ENCODE measurements at regions not wholly inside any gene's neighbourhood (a gene's known extent, or its start where the extent isn't known, plus 50 kb on each side); places are given as distances from the start of the nearest gene placed in this dataset.
A peak's percentile ranks its signal among the peaks of the same experiment; 100 is the strongest.
"Not testable (repeated sequence)": the region's sequence is repeated elsewhere in the genome, so short reads cannot be mapped to it uniquely, and the experiment has no call there.

- TF ChIP-seq CTCF (IDR thresholded peaks at IDR 0.05) (no peak), POLR2A (IDR thresholded peaks at IDR 0.05) (no peak), EP300 (IDR thresholded peaks at IDR 0.05) (no peak)
- no peaks in the 10 kb centered on the region for H3K36me3 ChIP-seq
- intact Hi-C loops (cut with DNase I) = no loop called here
- H3K27ac ChIP-seq = no peak overlapping the region
- DNase-seq = no peak
- H3K4me3 ChIP-seq = no peak overlapping the region
- no peaks in the 10 kb centered on the region for H3K4me1 ChIP-seq (ENCODE audit: insufficient read depth)
- H3K9me3 ChIP-seq = no peaks in the 10 kb centered on the region
- no peaks in the 10 kb centered on the region for H3K27me3 ChIP-seq
- WGBS, 3 donors = 88 to 93% (median 93%) methylated on average over 3 of the region's 3 CpGs
Measured at GRCh38 chr9:3741729-3742128, 215.9 kb upstream of the RFX3 start.

- Histone ChIP-seq H3K4me3 (no peak overlapping the region), H3K27ac (no peak overlapping the region), H3K36me3 (no peaks in the 10 kb centered on the region), H3K27me3 (no peaks in the 10 kb centered on the region), H3K9me3 (no peaks in the 10 kb centered on the region), H3K4me1 (ENCODE audit: insufficient read depth) (no peaks in the 10 kb centered on the region)
- no peak for DNase-seq
- intact Hi-C loops (cut with DNase I) = no loop called here
- TF ChIP-seq POLR2A (IDR thresholded peaks at IDR 0.05) (no peak), EP300 (IDR thresholded peaks at IDR 0.05) (no peak), CTCF (IDR thresholded peaks at IDR 0.05) (no peak)
- 88 to 93% (median 90%) methylated on average over 9 of the region's 9 CpGs for WGBS, 3 donors
Measured at GRCh38 chr9:3740690-3741419, 215.1 kb upstream of the RFX3 start.

- intact Hi-C loops (cut with DNase I) = loop anchor here in 2 of 4 donors (10.0 kb wide), 3 partner anchors 489 to 599 kb away; no protein-coding TSS in a partner anchor
Measured at GRCh38 chr9:3736161-3736560, 210.4 kb upstream of the RFX3 start.

GRCh38 chr9:3735251-3735650, 209.4 kb upstream of the RFX3 start:
- no peak overlapping the region for H3K4me3 ChIP-seq
- WGBS, 3 donors = 72 to 84% (median 80%) methylated on average over 4 of the region's 4 CpGs
- TF ChIP-seq POLR2A (IDR thresholded peaks at IDR 0.05) (no peak), CTCF (IDR thresholded peaks at IDR 0.05) (no peak), EP300 (IDR thresholded peaks at IDR 0.05) (no peak)
- H3K36me3 ChIP-seq = no peaks in the 10 kb centered on the region
- H3K27me3 ChIP-seq = no peaks in the 10 kb centered on the region
- no peak for DNase-seq
- no peaks in the 10 kb centered on the region for H3K9me3 ChIP-seq
- intact Hi-C loops (cut with DNase I) = loop anchor here in 2 of 4 donors (10.0 kb wide), 3 partner anchors 490 to 600 kb away; no protein-coding TSS in a partner anchor
- H3K27ac ChIP-seq = no peak overlapping the region
- H3K4me1 ChIP-seq (ENCODE audit: insufficient read depth) = peaks cover 3% of the 10 kb centered on the region

More at GRCh38 chr9:3736161-3736560, 210.4 kb upstream of the RFX3 start:
- H3K27me3 ChIP-seq = no peaks in the 10 kb centered on the region
- WGBS, 3 donors = 64 to 78% (median 76%) methylated on average over 5 of the region's 5 CpGs
- H3K27ac ChIP-seq = no peak overlapping the region
- H3K4me3 ChIP-seq = no peak overlapping the region
- H3K36me3 ChIP-seq = no peaks in the 10 kb centered on the region
- TF ChIP-seq POLR2A (IDR thresholded peaks at IDR 0.05) = no peak
- TF ChIP-seq CTCF (IDR thresholded peaks at IDR 0.05) = no peak
- no peak for TF ChIP-seq EP300 (IDR thresholded peaks at IDR 0.05)
- no peak for DNase-seq
- no peaks in the 10 kb centered on the region for H3K9me3 ChIP-seq
- peaks cover 3% of the 10 kb centered on the region for H3K4me1 ChIP-seq (ENCODE audit: insufficient read depth)

- not testable (repeated sequence) for H3K4me1 ChIP-seq (ENCODE audit: insufficient read depth); H3K4me3 ChIP-seq; H3K9me3 ChIP-seq; H3K27me3 ChIP-seq; H3K36me3 ChIP-seq; H3K27ac ChIP-seq
- peak in 1 of 5 donors; percentile 19 for DNase-seq
- WGBS, 3 donors = 92 to 96% (median 94%) methylated on average over 55 to 56 of the region's 56 CpGs
- intact Hi-C loops (cut with DNase I) = loop anchor here in 2 of 4 donors (10.0 kb wide), 3 partner anchors 491 to 601 kb away; no protein-coding TSS in a partner anchor
Measured at GRCh38 chr9:3733527-3734262, 207.9 kb upstream of the RFX3 start.

All from ovary (tissue), 7 donors.